HCT116 (cell line): ENCODE measurements at regions not wholly inside any gene's neighbourhood (a gene's known extent, or its start where the extent isn't known, plus 50 kb on each side); places are given as distances from the start of the nearest gene placed in this dataset.

Experiments used
- ATAC-seq: fragments of 200-7000 bp; cut with Tn5 transposase; 2 replicates; pipeline ENCODE4 v1.9.1; 2020; ENCODE audit warnings: mild to moderate bottlenecking, moderate library complexity
- BruUV-seq: library from RNA; stranded (reverse); fragments of 400-500 nt; replicated peaks from 2 replicates; lab custom pipeline; 2021; lab: Mats Ljungman, UMichigan
- CTCF ChIA-PET: fragments of 300-600 bp; sonication (Branson Sonifier 250); formaldehyde crosslinking; loops from one replicate; lab custom pipeline; 2021; ENCODE audit warnings: antibody characterized with exemption; lab: Charles Lee
- POLR2A ChIA-PET: fragments of 300-600, 350-600 bp; sonication (Branson Sonifier 250); formaldehyde crosslinking; loops from one replicate; lab custom pipeline; 2021; ENCODE audit warnings: antibody characterized with exemption; lab: Charles Lee
- RAD21 ChIA-PET, 2 experiments: fragments of 300-600 bp; sonication (Branson Sonifier 250); formaldehyde crosslinking; loops; one replicate each; lab custom pipeline; 2023; ENCODE audit warnings: low total read pairs in 2 of 2; ENCODE audit not compliant: uncharacterized antibody in 2 of 2, unreplicated experiment in 2 of 2, low non-redundant PET in 1 of 2; lab: Charles Lee
- DNase-seq: peaks from one replicate; pipeline ENCODE4 v3.0.0-alpha.2; 2010; ENCODE audit warnings: low read depth, low spot score
- H2AFZ ChIP-seq: fragments of 200-600 bp; shearing (Covaris generic), sonication (generic); 2 replicates; pipeline ENCODE4 v1.6.1; 2017; ENCODE audit warnings: low read depth, mixed run types, mixed read lengths, antibody characterized with exemption, low read length; ENCODE audit not compliant: poor library complexity, severe bottlenecking
- H3K27ac ChIP-seq: 2 replicates; pipeline ENCODE4 v1.5.1; 2012; ENCODE audit warnings: low read depth, low read length
- H3K27me3 ChIP-seq: fragments of 200-600 bp; sonication (generic); 2 replicates; pipeline ENCODE4 v1.6.1; 2016; ENCODE audit warnings: mixed run types, low read length, mixed read lengths; ENCODE audit not compliant: insufficient read depth
- H3K36me3 ChIP-seq, 2 experiments: fragments of 200-500 bp in 1 of 2; fragments of 200-600 bp in 1 of 2; sonication (Bioruptor generic) in 1 of 2; sonication (generic) in 1 of 2; 2 replicates each; pipeline versions ENCODE4 v1.5.1 to v1.6.1; 2014 to 2016; ENCODE audit warnings: low read length in 2 of 2, inconsistent platforms in 1 of 2, mixed read lengths in 1 of 2, mixed run types in 1 of 2; ENCODE audit not compliant: insufficient read depth in 2 of 2, control insufficient read depth in 1 of 2
- H3K4me1 ChIP-seq, 2 experiments: fragments of 200-600 bp in 1 of 2; sonication (generic) in 1 of 2; 2 replicates each; pipeline versions ENCODE4 v1.5.1 to v1.6.1; 2012 to 2017; ENCODE audit warnings: low read length in 2 of 2, inconsistent platforms in 1 of 2, mild to moderate bottlenecking in 1 of 2, mixed read lengths in 1 of 2, mixed run types in 1 of 2, moderate library complexity in 1 of 2; ENCODE audit not compliant: insufficient read depth in 2 of 2, control insufficient read depth in 1 of 2
- H3K4me2 ChIP-seq: fragments of 200-600 bp; sonication (generic); 2 replicates; pipeline ENCODE4 v1.6.1; 2017; ENCODE audit warnings: mixed run types, low read length, mixed read lengths
- H3K4me3 ChIP-seq, 2 experiments: fragments of 200-600 bp in 1 of 2; sonication (generic) in 1 of 2; replicated peaks in 1 of 2; 2 replicates each; pipeline ENCODE4 v1.5.1; 2011 to 2016; ENCODE audit warnings: low read length in 2 of 2, control low read depth in 1 of 2, low read depth in 1 of 2, mild to moderate bottlenecking in 1 of 2, mixed read lengths in 1 of 2, mixed run types in 1 of 2
- H3K79me2 ChIP-seq: fragments of 200-600 bp; sonication (generic); 2 replicates; pipeline ENCODE4 v1.6.1; 2017; ENCODE audit warnings: mild to moderate bottlenecking, mixed run types, low read length, moderate library complexity, mixed read lengths; ENCODE audit not compliant: insufficient read depth
- H3K9ac ChIP-seq: fragments of 200-600 bp; sonication (generic); 2 replicates; pipeline ENCODE4 v1.6.1; 2016; ENCODE audit warnings: low read length, mixed read lengths
- H3K9me2 ChIP-seq: fragments of 200-600 bp; sonication (generic), shearing (Covaris generic); 2 replicates; pipeline ENCODE4 v1.6.1; 2017; ENCODE audit warnings: mixed run types, mild to moderate bottlenecking, moderate library complexity; ENCODE audit not compliant: insufficient read depth
- H3K9me3 ChIP-seq, 2 experiments: fragments of 200-500 bp in 1 of 2; fragments of 200-600 bp in 1 of 2; sonication (Bioruptor generic) in 1 of 2; sonication (generic) in 1 of 2; 2 replicates each; pipeline ENCODE4 v1.6.1; 2014 to 2017; ENCODE audit warnings: low read length in 2 of 2, mixed read lengths in 2 of 2, inconsistent platforms in 1 of 2, low read depth in 1 of 2, mild to moderate bottlenecking in 1 of 2, mixed run types in 1 of 2, moderate library complexity in 1 of 2; ENCODE audit not compliant: control insufficient read depth in 1 of 2, insufficient read depth in 1 of 2
- H4K20me1 ChIP-seq: fragments of 200-600 bp; sonication (generic), shearing (Covaris generic); 2 replicates; pipeline ENCODE4 v1.6.1; 2017; ENCODE audit warnings: mixed run types, mild to moderate bottlenecking, moderate library complexity; ENCODE audit not compliant: insufficient read depth
- CEBPB ChIP-seq: IDR thresholded peaks from 2 replicates; pipeline ENCODE4 v1.6.1; 2012; ENCODE audit warnings: low read depth
- FOSL1 ChIP-seq: IDR thresholded peaks from 2 replicates; pipeline ENCODE4 v1.6.1; 2012; ENCODE audit warnings: low read depth
- JUND ChIP-seq: IDR thresholded peaks from 2 replicates; pipeline ENCODE4 v1.6.1; 2012
- POLR2A ChIP-seq: IDR thresholded peaks from 2 replicates; pipeline ENCODE4 v1.7.0; 2011; ENCODE audit warnings: borderline replicate concordance; ENCODE audit not compliant: insufficient read depth, insufficient read length; ENCODE audit errors: extremely low read depth
- POLR2AphosphoS5 ChIP-seq: IDR thresholded peaks from 2 replicates; pipeline ENCODE4 v1.6.1; 2011; ENCODE audit warnings: mild to moderate bottlenecking, low read depth, low read length, moderate library complexity
- SRF ChIP-seq: IDR thresholded peaks from 2 replicates; pipeline ENCODE4 v1.6.1; 2012; ENCODE audit warnings: low read depth
- YY1 ChIP-seq: IDR thresholded peaks from 2 replicates; pipeline ENCODE4 v1.6.1; 2011; ENCODE audit warnings: low read length, low read depth, moderate library complexity, mild to moderate bottlenecking; ENCODE audit not compliant: insufficient replicate concordance; ENCODE audit errors: extremely low read depth
- intact Hi-C: fragments of 100-400 bp; cut with micrococcal nuclease; formaldehyde crosslinking; loops from 2 replicates; pipeline ENCODE4 v1.10.0; 2022
- TF ChIP-seq, protein P1 (sequence below): IDR thresholded peaks from 2 replicates; pipeline ENCODE4 v1.6.1; 2012
- TF ChIP-seq, protein P2 (sequence below): IDR thresholded peaks from 2 replicates; pipeline ENCODE4 v1.6.1; 2012; ENCODE audit warnings: low read depth
- TF ChIP-seq, protein P3 (sequence below): IDR thresholded peaks from 2 replicates; pipeline ENCODE4 v1.6.1; 2012

DNA sequence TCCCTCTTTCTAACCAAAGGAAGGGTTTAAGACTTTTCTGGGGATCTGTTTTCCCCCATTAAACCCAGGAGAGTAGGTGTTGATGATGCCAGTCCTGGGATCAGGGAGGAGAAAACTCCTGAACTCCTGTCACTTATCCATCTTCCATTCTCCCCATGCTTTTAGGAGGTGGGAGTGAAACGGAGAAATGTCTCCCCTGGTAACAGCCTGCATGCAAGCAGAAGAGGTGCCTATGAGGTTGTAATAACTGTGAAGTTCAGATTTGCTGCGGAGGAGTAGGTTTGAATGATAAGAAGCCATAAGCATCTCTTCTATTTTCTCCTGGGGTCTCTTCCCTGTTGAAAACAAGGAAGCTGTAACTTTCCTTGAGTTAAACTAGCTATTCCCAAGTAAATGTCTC lies 150.8 kb downstream of the SLC4A3 start:
- DNase-seq (no peak), ATAC-seq (no peak)
- Histone ChIP-seq H3K36me3 (peaks cover 0 to 7% of the 10 kb centered on the region in 2 experiments; a peak in 1 of 4 replicates), H3K9me2 (no peaks in the 10 kb centered on the region), H3K4me1 (no peaks in the 10 kb centered on the region), H3K9ac (no peak overlapping the region), H3K9me3 (no peaks in the 10 kb centered on the region), H3K79me2 (peaks cover 35% of the 10 kb centered on the region), H3K27me3 (no peaks in the 10 kb centered on the region), H4K20me1 (no peaks in the 10 kb centered on the region), H3K4me2 (no peak overlapping the region), H3K4me3 (no peak overlapping the region), H2AFZ (no peak overlapping the region), H3K27ac (no peak overlapping the region)
- POLR2A ChIA-PET, result no interaction called here
- intact Hi-C loops, result no loop called here
- CTCF ChIA-PET, result no interaction called here
- TF ChIP-seq, protein P1, sequence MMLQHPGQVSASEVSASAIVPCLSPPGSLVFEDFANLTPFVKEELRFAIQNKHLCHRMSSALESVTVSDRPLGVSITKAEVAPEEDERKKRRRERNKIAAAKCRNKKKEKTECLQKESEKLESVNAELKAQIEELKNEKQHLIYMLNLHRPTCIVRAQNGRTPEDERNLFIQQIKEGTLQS, result no peak
- TF ChIP-seq JUND (no peak), CEBPB (no peak), YY1 (no peak), POLR2AphosphoS5 (no peak), POLR2A (no peak), FOSL1 (no peak), SRF (no peak)
- TF ChIP-seq, protein P2, sequence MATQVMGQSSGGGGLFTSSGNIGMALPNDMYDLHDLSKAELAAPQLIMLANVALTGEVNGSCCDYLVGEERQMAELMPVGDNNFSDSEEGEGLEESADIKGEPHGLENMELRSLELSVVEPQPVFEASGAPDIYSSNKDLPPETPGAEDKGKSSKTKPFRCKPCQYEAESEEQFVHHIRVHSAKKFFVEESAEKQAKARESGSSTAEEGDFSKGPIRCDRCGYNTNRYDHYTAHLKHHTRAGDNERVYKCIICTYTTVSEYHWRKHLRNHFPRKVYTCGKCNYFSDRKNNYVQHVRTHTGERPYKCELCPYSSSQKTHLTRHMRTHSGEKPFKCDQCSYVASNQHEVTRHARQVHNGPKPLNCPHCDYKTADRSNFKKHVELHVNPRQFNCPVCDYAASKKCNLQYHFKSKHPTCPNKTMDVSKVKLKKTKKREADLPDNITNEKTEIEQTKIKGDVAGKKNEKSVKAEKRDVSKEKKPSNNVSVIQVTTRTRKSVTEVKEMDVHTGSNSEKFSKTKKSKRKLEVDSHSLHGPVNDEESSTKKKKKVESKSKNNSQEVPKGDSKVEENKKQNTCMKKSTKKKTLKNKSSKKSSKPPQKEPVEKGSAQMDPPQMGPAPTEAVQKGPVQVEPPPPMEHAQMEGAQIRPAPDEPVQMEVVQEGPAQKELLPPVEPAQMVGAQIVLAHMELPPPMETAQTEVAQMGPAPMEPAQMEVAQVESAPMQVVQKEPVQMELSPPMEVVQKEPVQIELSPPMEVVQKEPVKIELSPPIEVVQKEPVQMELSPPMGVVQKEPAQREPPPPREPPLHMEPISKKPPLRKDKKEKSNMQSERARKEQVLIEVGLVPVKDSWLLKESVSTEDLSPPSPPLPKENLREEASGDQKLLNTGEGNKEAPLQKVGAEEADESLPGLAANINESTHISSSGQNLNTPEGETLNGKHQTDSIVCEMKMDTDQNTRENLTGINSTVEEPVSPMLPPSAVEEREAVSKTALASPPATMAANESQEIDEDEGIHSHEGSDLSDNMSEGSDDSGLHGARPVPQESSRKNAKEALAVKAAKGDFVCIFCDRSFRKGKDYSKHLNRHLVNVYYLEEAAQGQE, result no peak
- TF ChIP-seq, protein P3, sequence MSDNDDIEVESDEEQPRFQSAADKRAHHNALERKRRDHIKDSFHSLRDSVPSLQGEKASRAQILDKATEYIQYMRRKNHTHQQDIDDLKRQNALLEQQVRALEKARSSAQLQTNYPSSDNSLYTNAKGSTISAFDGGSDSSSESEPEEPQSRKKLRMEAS, result no peak
- RAD21 ChIA-PET, result no interaction called here
- no TSS peak for BruUV-seq
